ENCODE measurements at regions not wholly inside any gene's neighbourhood (a gene's known extent, or its start where the extent isn't known, plus 50 kb on each side); places are given as distances from the start of the nearest gene placed in this dataset.
A peak's percentile ranks its signal among the peaks of the same experiment; 100 is the strongest.

DNA sequence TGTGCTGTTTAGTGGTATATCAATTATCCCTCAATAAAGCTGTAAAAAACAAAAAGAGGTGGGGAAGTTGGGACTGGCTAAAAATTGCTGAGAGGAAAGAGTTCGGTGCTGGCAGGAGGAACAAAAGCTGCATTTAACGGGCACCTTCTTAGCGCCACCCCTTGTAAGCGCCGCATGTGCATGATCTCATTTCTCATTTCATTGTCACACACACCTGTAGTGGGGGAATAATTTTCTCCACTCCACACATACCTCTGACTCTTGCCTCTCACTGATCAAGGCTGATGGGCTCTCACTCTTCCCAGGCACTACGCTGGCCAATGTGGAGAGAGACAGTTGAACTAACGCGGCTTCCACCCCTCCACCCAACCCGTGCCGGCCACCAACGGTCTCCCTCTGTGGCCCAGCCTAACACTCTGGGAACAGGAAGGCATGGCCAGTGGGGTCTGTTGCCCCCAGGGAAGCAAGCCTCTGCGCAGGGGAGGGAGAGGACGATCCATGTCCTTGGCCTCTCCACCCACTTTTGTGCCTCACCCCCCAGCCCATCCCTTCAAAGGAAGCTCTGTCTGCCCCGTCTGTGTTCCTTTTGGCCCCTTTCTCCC lies 186.7 kb upstream of the SYT13 start:
- no peak for ATAC-seq

DNA sequence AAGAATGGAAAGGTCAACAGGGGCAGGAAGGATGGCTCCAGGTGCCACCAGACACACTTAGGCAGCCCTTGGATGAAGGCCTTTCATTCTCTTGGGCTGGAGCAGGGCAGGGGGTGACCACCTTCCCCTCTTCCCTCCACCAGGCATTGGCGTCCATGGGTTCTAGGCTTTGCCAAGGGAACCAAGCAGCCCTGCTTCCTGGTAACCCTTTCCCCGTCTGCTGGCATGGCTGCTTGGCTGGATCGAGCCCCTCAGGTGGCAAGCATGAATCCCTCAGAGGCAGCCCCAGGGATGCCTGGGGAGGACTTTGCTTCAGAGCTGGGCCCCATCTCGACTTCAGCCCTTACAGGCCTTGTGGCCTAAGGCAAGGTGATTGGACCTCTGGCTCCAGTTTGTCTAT lies 185.1 kb upstream of the SYT13 start:
- ATAC-seq: no peak

DNA sequence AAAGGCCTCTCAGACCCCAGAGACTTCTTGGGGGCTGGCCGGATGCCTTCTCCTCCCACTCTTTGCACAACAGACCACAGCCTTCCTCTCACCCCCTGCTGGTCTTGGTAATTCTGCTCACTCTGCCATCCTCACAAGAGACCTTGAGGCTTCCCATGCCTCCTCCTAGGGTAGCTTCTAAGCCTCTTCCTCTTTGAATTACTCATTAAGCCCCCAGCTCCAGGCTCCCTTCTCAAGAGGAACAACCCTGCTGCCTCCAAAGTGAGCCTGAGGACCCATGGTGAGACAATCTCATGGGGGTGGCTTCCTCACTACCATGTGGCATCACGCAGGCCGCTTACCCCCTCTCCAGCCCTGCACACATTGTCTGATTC lies 184.6 kb upstream of the SYT13 start:
- no peak for ATAC-seq

DNA sequence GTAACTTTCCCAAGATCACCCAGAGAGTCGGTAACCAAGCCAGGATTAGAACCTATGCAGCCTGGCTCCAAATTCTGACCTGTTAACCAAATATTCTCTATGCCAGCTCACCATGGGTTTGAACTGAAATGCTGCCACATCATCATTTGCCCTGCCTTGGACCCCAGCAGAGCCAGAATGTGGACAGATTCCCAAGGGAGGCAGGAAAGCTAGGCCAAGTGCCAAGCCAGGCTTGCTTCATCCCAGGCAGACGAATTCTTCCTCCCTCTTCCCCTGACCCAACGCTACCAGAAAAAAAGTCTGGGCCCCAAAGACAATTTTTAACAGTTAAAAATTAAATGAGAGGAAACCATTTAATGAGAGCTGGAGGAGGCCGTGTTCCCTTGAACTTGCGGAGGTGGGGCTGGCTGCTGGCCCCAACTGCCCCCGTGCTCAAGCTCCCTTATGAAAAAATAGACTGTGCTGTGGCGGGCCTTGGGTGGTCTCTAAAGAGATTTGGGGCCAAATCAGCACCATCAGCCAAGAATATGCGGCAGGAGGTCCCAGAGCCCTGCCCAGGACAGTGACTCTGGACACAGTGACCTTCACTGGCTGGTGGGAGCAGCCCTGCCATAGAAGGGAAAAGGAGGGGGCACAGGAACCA lies 184.1 kb upstream of the SYT13 start:
- ATAC-seq: no peak

DNA sequence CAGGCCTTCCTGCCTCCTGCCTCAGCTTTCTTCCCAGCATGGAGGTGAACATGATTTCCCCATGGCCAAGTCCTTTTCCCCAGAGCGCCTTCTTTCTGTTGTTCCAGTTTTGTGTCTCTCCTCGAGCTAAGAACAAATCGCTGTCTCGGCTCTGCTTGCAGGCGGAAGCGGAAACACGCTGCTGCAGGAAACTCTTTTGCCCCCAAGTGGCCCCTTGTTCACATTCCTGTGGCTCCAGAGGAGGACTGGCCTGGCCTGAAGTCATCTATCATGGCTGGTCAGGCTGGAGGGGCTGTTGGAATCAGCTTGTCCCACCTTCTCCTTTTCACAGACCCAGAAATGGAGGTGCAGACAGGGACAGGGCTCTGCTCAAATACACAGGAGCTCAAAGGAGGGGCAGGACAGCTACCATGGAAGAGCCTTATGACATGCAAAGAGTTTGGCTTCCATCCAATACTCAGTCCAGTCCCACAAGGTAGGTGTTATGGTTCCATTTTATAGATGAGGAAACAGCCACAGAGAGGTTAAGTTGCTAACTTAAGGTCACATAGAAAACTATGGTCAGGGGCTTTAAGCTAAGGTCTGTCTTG lies 182.2 kb upstream of the SYT13 start:
- ATAC-seq: no peak

DNA sequence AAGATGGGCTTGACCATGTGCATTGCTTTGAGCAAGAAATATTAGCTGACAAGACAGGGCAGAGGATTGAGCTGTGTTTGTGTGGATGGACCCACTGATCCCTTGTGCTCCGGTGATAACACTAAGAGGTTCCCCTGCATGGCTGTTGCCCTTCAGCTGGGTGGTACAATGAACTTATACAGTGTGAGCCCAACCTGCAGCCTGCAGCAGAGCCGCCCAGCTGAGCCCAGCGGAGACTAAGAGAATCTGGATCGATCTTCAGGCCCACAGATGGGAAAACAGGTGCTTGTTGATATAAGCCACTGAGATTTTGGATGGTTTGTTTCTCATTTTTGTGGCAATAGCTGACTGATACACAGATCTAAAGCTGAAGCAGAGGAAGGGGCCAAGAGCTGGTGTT lies 177.4 kb upstream of the SYT13 start:
- no peak for ATAC-seq

DNA sequence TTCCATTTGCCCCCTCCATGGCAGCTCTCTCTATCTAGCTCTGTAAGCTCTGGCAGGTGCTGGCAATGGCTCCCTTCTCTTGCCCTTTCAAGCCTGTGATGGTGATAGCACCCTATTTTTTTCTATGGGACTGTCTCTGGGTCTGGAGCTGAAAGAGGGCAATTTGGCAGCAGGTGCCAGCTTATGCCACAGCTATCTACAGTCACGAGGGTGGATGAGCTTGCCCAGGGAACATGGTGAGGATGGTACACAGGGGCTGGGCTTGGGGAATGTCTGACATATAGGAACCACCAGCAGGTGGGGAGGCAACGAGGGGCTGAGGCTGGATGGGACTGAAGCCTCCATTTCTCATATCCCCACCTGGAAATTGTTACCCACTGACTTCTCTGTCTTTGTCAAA lies 175.4 kb upstream of the SYT13 start:
- ATAC-seq: no peak

DNA sequence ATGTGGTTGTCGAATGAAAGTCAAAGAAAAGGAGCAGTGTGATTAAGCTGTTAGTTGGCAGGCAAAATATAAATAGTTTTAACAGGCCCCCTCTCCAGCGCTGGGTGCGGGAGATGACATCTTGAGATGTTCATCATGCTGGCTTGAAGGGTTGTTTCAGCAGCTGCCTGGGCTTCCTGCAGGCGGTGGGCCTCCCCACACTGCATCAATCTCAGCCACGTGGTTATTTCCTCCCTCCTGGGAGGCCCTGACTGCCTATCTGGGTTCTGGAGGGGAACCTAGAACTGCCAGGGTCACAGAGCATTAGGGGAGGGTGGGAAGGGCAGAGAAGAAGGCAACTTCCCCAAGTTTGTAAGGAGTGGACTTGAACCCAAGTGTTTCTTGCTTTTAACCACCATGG lies 173.3 kb upstream of the SYT13 start:
- ATAC-seq: no peak

DNA sequence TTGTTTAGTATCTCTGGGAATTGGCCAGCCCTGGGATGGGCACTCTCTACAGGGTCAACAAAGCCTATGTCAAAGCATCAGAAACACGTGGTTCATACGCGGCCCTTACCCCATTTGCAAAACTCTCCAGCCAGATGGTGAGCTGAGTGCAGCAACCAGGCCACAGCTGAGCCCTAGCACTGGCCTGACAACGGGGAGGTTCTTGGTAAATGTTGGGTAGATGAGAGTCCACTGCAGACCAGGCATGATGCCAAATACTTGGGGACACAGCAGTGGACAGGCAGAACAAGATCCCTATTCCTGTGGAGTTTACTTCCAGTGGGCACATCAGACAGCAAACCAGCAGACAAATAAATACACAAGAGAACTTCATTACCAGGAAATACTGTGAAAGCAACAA lies 172.1 kb upstream of the SYT13 start:
- no peak for ATAC-seq

DNA sequence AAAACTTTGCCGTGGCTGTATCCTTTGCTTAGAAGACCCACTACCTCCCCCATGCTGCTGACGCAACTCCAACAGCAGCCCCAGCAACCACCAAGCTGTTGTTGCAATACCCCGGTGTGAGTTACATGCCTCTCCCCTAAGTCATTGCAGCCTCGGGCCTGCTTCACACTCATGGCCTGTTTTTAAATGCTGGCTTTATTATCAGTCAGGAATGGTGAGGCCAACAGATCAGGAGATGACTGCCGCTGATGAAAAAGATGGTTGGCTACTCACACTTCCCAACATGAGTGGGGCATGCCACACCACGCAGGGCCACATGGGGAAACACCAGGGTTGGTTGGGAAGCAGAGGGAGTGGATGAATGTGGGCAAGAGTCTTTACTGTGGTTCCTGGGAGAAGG lies 171.5 kb upstream of the SYT13 start:
- ATAC-seq: no peak

DNA sequence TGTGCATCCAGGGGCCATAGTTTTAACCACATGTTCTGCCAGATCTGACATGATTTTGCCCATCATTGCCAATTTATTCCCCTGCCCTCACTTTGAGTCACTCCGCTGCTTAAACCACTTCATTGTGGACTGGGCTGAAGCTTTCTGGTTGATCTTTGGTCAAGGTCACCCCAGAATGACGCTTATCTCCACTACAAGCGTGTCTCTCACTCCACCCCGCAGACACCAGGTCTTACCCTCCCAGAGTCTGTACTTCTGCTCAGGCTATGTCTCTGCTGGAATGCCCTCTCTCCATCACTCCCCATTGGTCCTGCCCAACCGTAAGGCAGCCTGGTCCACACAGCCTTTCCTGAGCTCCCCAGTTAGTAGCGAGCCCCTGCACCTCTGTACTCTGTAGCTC lies 170.5 kb upstream of the SYT13 start:
- ATAC-seq: no peak

DNA sequence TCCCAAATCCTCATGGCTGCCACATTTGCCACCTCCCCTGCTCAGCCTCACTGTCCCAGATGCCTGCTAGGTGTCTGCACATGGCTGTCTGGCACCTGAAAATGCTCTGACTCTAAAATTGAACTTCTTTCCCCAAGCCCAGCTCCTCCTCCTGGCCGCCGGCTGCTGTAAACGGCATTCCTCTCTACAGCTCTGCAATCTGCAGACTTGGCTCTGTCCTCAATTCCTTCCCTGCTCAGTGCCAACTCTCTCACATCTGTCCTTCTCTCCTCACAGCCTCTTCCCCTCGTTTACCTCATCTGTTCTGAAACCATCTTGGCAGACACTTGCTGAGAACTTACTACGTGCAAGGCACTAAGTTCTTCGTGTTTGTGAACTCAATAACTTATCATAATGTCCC lies 169.4 kb upstream of the SYT13 start:
- ATAC-seq: no peak

DNA sequence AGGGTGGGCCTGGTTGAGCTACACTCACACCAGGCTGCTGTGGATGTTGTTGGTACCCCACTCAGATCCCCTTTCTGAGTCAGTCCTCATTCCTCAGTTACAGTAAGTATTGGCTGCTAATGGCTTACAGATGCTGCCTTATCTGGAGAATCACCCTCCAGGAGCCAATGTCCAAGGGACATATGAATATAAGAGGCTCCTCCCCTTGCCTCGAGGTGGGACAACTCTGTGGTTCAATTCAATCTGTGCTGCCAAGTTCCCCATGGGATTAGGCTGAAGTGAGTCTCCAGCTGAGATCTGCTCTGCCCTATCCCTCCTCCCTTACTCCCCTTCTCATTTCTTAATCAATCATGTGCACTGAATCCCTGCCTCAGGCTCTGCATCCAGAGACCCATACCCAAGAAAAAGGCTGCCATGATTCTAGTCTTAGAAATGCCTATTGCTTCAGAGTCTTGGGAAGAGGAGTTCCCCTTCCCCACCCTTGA lies 168.8 kb upstream of the SYT13 start:
- ATAC-seq: no peak

DNA sequence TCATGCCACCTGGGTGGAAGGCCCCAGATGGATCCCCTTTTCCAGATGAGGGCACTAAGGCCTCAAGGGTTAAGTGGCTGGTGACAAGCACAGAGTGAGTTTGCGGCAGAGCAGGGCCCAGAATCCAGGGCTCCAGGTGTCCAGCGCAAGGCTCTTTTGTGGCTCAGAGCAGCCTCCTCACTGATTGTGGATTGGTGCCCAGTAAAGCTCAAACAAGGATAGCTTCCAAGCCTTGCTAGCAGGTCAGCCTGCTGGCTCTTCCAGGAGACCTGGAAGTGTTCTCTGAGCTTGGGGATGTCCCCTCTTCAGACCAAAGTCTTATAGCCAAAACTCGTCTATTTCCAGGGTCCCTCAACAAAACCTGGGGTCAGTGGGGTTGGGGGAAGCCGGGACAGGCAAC lies 167.6 kb upstream of the SYT13 start:
- no peak for ATAC-seq

DNA sequence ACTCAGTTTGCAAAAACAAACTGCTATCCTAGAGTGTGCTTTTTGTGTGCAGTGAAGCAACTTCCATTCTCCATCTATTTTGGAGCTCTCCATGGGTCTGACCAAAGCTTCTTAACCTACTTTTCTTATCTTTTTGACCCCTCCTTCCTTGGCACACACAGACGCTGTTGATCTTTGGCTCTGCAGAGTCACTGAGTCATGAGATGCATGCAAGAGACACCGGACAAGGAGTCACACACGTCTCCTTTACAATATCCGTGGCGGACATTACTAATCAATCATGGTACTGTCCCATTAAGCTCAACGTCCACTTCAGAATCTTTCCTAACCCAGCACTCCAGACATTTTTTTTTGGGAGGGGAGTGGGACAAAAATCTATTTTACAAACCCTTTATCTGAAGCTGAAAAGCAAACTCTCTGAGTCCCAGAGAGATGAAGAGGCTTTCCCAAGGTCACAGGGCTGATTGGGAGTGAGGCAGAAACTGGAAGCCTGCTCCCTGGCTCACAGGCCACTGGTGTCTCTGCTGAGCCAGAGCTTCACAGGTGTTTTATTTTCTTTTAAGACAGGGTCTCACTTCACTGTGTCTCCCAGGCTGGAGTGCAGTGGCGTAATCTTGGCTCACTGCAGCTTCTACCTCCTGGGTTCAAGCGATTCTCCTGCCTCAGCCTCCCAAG lies 165.8 kb upstream of the SYT13 start:
- ATAC-seq: no peak

DNA sequence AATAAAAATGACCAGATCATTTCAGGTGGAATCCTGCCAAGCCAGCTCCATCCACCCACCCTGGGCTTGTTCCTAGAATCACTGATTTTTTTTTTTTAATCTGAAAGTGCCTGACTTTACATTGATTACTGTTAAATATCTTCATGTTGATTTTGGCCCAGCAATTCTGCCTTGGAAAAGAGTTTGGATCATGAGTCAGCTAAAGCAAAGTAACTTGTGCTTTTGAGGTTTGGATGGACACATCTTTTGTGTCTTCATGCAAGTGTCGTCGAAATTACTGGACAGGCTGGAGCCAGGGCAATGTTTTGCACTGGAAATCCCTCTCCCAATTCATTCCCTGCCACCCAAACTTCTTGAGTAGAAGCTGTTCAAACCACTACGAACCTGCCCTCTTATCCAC lies 164.0 kb upstream of the SYT13 start:
- ATAC-seq: no peak

DNA sequence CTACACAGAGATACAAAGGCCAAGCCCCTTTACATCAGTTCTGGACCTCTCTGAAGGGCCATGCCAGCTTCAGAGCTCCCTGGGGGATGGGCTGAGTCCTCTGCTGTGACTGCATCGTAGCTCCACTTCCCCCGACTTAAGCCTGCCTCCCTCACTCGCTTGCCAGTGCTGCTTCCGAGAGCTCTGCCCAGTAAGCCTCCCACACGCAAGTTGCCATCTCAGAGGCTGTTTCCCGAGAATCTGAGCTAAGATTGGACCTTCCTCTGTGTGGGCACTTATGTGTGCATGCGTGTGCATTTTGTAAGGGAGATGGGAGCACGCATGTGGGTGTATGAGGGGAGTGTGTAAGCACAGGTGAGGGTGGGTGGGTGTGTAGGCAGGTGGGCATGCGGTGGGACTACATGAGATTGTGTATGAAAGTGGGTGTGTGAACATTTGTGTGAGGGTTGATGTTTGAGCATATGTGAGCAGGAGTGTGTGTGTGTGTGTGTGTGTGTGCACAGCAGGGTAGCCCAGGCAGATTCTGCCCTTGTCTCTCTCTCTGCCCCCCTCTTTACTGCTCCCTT lies 163.0 kb upstream of the SYT13 start:
- no peak for ATAC-seq

DNA sequence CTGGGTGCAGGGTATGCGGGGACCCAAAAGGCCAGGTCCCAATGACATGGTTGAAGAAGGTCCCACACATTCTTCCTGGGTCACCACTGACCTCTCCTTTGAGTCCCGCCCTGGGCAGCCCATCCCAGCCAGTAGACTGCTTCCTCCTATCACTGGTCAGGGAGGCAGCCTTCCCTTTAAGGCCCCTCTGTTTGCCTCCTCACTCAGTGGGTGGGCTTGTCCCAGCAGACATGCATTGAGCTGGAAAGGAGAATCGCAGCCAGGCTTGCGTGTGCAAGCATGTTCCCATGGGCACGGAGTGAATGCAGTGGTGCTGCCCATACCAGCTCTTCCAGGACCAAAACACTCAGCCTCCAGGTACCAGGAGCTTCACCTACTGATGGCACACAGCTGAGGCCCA lies 162.4 kb upstream of the SYT13 start:
- ATAC-seq: no peak

DNA sequence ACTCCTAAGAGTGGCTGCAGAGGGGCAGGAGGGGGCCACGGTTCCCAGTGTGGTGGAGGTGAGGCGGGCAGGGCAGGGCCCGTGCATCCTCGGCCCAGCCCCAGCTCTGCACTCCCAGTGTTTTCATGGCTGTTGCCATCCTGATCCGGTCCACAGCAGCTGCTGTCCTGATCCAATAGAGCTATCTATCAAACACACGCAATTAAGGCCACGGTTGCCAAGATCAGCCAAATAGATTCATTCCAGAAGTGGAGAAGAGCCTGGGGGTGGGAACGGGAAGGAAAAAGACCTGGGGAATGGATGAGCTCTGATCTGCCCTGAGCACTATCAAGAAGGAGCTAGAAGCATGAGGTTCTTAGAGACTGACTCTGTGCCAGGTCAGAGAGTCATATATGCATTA lies 160.9 kb upstream of the SYT13 start:
- ATAC-seq: no peak

DNA sequence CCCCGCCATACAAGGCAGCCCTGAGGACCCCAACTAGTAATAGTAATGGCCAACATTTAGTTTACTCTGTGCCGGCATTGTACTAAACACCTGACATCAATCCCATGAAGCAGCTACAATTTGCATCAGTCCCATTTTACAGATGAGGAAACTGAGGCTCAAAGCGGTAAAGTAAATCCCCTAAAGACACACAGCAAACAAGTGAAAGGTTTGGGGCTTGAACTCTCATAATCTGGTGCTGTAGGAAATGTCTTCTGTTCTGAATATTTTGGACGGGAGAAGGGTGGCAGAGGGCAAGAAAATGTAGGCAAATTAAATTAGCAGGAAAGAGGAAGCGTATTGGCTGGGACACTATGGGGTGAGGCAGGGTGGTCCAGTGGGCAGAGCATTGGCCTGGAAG lies 160.3 kb upstream of the SYT13 start:
- no peak for ATAC-seq

DNA sequence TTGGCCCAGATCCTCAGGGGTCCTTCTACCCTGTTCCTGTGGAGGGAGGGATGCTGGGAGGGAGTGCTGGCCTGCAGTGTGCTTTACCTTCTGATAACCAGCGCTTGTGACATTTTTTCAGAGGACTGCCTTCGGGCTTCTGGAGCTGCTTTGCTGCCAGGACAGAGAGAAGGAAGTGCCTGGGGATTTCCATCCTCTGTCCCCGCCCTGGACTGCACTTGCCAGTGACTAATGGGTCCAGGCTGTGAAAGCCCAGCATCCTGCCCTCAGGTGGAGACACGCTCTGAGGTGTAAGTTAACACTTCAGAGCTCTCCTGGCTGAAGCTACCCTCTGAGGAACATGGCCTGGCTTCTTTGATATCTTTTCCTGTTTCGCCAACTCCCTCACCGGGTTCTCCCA lies 158.7 kb upstream of the SYT13 start:
- ATAC-seq: peak; percentile 84

DNA sequence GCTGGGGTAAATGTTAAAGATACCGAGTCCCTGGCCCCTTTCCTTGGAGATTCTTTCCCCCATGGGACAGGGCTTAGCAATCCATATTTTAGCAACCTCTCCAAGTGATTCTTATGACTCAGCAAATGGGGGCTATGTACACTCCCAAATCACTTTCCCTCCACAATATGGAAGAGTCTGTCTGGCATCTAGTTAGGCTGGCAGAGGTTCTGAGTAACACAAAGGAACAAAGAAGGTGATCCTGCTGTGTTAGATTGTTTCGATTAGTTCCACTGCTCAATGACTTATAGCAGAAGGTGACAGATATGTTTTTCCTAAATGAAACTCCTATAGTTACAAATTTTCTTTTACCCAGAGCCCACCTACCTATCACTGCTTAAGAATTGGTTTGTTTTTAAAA lies 154.0 kb upstream of the SYT13 start:
- ATAC-seq: no peak

DNA sequence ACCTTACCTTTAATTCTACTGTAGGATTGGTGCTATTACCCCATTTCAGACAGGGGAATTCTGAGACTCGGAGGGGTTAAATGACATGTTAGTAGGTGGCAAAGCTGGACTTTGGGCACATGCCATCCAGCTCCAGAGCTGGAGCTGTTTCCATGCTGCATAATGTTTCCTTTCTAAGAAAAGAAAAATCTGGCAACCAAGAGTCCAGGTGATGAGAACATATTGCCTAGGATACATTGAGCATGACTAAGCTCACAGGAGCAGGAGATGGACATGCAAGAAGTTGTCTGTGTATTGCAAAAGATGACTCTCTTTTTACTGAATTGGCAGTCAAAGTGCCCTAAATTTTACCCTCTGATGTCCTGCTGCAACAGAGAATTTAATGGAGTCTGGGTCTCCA lies 150.8 kb upstream of the SYT13 start:
- ATAC-seq: no peak

DNA sequence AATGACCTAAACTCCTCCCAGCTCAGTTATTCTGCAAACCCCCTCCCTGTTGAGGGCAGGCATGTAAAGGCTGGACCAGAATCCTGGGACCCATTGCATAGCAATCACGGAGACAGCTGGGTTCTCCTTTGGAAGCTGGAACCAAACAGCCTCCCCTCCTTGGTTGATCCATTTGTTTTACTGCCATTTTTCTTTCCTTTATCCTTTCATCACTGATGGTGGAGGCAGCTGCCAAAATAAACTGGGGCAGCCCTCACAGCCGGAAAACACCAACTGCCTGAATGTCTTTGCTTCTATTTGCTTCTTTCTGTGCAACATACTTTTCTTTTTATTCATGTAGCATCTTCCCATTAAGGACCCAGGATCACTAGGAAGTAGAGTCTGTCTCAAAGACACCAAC lies 150.0 kb upstream of the SYT13 start:
- ATAC-seq: no peak

Measured in esophagus mucosa (tissue), 1 donor.